ENCODE measurements at regions not wholly inside any gene's neighbourhood (a gene's known extent, or its start where the extent isn't known, plus 50 kb on each side); places are given as distances from the start of the nearest gene placed in this dataset.
A peak's percentile ranks its signal among the peaks of the same experiment; 100 is the strongest.

DNA sequence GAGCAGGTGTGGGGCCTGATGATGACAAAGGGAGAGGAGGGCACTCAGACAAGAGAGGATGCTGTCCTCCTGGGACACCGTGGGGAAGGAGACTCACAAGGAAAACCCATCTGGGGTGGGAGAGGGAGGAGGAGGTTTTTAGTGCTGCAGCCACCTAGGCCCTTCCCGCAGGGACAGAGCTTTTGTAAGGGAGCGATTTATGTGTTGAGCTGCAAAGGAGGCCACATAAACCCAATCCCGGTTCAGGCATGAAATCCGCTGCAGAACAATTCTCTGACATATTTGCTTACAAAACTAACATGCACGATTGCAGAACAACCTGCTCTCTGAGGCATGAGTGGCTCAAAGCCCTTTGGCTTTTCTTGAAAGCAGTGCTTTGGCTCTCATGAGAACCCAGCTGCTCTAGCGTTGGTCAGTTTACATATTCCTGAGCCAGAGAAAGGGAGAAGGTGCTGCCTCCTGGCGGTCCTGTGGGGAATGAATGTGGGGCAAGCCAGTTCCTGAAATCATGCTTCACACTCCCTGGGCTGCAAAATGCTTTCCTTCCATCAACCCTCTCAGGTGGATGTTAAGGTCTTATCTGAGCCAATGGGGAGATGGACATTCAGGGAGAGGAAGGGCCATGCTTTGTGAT lies 122.4 kb upstream of the NLRP1 start:
- TF ChIP-seq, protein P1, sequence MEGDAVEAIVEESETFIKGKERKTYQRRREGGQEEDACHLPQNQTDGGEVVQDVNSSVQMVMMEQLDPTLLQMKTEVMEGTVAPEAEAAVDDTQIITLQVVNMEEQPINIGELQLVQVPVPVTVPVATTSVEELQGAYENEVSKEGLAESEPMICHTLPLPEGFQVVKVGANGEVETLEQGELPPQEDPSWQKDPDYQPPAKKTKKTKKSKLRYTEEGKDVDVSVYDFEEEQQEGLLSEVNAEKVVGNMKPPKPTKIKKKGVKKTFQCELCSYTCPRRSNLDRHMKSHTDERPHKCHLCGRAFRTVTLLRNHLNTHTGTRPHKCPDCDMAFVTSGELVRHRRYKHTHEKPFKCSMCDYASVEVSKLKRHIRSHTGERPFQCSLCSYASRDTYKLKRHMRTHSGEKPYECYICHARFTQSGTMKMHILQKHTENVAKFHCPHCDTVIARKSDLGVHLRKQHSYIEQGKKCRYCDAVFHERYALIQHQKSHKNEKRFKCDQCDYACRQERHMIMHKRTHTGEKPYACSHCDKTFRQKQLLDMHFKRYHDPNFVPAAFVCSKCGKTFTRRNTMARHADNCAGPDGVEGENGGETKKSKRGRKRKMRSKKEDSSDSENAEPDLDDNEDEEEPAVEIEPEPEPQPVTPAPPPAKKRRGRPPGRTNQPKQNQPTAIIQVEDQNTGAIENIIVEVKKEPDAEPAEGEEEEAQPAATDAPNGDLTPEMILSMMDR (IDR thresholded peaks at IDR 0.05; ENCODE audit: insufficient read depth, low read depth, low read length): peak; percentile 81
- no peak for TF ChIP-seq EZH2 (IDR thresholded peaks at IDR 0.05; ENCODE audit: insufficient read depth, low read length)
